Testis (tissue), 2 donors: ENCODE measurements at regions not wholly inside any gene's neighbourhood (a gene's known extent, or its start where the extent isn't known, plus 50 kb on each side); places are given as distances from the start of the nearest gene placed in this dataset.

Source experiments
- DNase-seq: peaks from one replicate; pipeline ENCODE4 v3.0.0-alpha.2; 2019
- H3K27ac ChIP-seq, 2 donors: fragments of 200-600 bp; sonication (generic); one replicate each; pipeline ENCODE4 v1.5.1; 2019
- H3K27me3 ChIP-seq: fragments of 200-600 bp; sonication (generic); one replicate; pipeline ENCODE4 v1.5.1; 2019
- H3K36me3 ChIP-seq: fragments of 200-600 bp; sonication (generic); one replicate; pipeline ENCODE4 v1.5.1; 2017; ENCODE audit warnings: low read depth; ENCODE audit errors: missing control alignments
- H3K4me1 ChIP-seq: fragments of 200-600 bp; sonication (generic); one replicate; pipeline ENCODE4 v1.5.1; 2019
- H3K4me3 ChIP-seq, 2 donors: fragments of 200-600 bp; sonication (generic); one replicate each; pipeline ENCODE4 v1.5.1; 2017 to 2019
- H3K9me3 ChIP-seq: fragments of 200-600 bp; sonication (generic); one replicate; pipeline ENCODE4 v1.5.1; 2017
- POLR2A ChIP-seq: fragments of 450-650 bp; IDR thresholded peaks from one replicate; pipeline ENCODE4 v1.6.1; 2017; ENCODE audit warnings: antibody characterized with exemption, mild to moderate bottlenecking, moderate library complexity
- WGBS, 2 donors: methylation state at CpG; one replicate each; pipeline ENCODE4 v1.1.5; 2018; 5-methylcytosine and 5-hydroxymethylcytosine counted together
- intact Hi-C: fragments of 100-400 bp; cut with DNase I; formaldehyde crosslinking; loops from one replicate; pipeline ENCODE4 v1.15.1; 2023; ENCODE audit warnings: low total_unique reads
- TF ChIP-seq, protein P1 (sequence below), 3 experiments: fragments of 450-650 bp in 2 of 3; fragments of 200-600 bp in 1 of 3; sonication (generic) in 1 of 3; IDR thresholded peaks; one replicate each; pipeline ENCODE4 v1.5.1; 2016 to 2019; ENCODE audit warnings: antibody characterized with exemption in 3 of 3, mild to moderate bottlenecking in 2 of 3, moderate library complexity in 1 of 3

DNA sequence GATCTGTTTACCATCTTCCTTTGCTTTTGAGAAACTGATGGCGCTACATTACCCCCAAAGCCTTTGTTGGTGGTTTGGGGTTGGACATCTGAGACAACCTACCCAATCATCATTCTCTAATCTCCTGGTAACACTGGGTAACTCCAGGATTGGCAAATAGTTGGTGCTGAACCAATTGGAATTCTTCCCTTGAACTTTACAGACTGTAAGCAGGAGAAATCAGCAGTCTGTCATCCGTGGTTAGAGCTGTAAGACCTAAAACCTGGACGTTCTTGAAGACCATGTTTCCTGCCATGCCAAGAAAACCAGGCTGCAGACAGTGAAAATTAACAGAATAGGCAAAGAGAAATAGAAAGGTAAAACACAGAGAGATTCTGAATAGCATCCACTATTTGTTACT lies 398.8 kb upstream of the SALL1 start:
- intact Hi-C loops = no loop called here
- Histone ChIP-seq H3K4me1 (no peaks in the 10 kb centered on the region), H3K4me3 (no peak overlapping the region), H3K27ac (no peak overlapping the region), H3K27me3 (no peaks in the 10 kb centered on the region), H3K36me3 (no peaks in the 10 kb centered on the region), H3K9me3 (no peaks in the 10 kb centered on the region)
- no peak for TF ChIP-seq POLR2A
- TF ChIP-seq, protein P1, sequence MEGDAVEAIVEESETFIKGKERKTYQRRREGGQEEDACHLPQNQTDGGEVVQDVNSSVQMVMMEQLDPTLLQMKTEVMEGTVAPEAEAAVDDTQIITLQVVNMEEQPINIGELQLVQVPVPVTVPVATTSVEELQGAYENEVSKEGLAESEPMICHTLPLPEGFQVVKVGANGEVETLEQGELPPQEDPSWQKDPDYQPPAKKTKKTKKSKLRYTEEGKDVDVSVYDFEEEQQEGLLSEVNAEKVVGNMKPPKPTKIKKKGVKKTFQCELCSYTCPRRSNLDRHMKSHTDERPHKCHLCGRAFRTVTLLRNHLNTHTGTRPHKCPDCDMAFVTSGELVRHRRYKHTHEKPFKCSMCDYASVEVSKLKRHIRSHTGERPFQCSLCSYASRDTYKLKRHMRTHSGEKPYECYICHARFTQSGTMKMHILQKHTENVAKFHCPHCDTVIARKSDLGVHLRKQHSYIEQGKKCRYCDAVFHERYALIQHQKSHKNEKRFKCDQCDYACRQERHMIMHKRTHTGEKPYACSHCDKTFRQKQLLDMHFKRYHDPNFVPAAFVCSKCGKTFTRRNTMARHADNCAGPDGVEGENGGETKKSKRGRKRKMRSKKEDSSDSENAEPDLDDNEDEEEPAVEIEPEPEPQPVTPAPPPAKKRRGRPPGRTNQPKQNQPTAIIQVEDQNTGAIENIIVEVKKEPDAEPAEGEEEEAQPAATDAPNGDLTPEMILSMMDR (IDR thresholded peaks at IDR 0.05) = no peak
- DNase-seq = no peak
- 76 to 82% methylated on average over 3 of the region's 3 CpGs for WGBS, 2 donors

DNA sequence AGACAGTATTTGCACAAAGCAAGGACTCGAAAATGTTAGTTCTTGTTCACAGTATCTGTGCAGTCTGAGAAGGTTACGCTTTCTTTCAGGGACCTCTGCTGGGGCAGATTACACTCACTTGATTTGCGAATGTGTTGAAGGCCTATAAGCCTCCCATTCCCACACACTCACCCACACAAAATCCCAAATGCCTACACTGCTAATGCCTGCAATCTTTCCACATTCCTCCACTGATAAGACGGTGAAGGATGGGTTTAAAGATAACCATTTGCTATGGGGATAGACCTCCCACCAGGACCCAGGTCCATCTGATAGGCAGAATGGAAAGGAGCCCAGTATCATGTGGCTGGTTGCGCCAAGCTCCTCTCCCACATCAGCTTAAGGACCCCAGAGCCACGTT lies 394.9 kb upstream of the SALL1 start:
- TF ChIP-seq, protein P1 (IDR thresholded peaks at IDR 0.05) = no peak
- TF ChIP-seq POLR2A = no peak
- Histone ChIP-seq H3K4me1 (no peaks in the 10 kb centered on the region), H3K4me3 (no peak overlapping the region), H3K36me3 (no peaks in the 10 kb centered on the region), H3K9me3 (no peaks in the 10 kb centered on the region), H3K27me3 (no peaks in the 10 kb centered on the region), H3K27ac (no peak overlapping the region)
- 65% methylated on average over 5 to 6 of the region's 6 CpGs for WGBS, 2 donors
- intact Hi-C loops = no loop called here
- DNase-seq = no peak

DNA sequence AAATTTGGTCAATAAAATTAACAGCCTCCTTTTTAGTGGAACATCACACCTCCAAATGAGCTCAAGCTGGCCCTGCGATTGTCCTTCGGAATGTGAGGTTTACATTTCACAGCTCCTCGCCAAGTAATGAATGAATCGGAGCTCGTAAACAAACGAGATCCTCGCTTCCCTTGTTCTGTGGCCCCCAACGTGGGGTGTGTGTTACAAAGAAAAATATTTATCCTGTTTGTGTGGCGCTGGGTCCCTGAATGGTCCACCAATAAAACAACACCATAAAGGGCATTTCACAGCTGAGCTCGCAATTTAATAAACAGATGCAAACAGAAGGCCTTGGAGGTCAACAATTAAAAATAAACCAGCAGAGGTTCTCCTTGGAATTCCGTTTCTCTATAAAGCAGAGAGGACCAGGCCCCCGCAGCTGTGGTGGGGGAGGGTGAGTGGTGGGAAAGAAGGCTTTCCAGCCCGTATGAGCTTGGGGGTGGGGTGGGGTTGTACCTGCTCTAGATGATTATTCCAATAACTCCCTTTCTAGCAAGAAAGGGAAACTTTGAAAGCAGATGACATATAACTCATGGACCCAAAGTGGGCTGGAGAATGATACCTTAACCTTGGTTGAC lies 393.9 kb upstream of the SALL1 start:
- intact Hi-C loops = no loop called here
- WGBS, 2 donors = 15 to 18% methylated on average over 13 of the region's 13 CpGs
- no peak for DNase-seq
- no peak overlapping the region for H3K27ac ChIP-seq
- no peak overlapping the region for H3K4me3 ChIP-seq
- H3K4me1 ChIP-seq = no peaks in the 10 kb centered on the region
- H3K9me3 ChIP-seq = no peaks in the 10 kb centered on the region
- H3K27me3 ChIP-seq = no peaks in the 10 kb centered on the region
- TF ChIP-seq POLR2A = no peak
- TF ChIP-seq, protein P1 (IDR thresholded peaks at IDR 0.05) = no peak
- H3K36me3 ChIP-seq = no peaks in the 10 kb centered on the region

DNA sequence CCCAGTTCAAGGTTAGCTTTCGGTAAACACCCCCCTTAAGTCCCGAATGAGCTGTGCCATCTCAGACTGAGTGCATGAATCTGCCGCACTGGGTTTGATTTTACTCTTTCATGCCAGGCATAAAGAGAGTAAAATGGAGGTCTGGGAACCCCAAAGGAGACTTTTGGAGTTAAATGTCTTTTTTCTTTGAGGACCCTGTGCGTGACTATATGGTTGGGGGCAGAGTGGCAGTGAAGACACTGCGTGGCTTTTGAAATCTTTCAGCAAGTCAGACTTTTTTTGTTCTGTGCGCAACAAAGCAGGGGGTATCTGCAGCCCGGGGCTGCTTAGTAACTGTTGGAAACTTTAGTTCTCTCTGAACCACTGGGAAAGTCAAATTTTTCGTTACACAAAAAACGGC lies 392.9 kb upstream of the SALL1 start:
- no peak for DNase-seq
- Histone ChIP-seq H3K27ac (no peak overlapping the region), H3K9me3 (no peaks in the 10 kb centered on the region), H3K4me1 (no peaks in the 10 kb centered on the region), H3K27me3 (no peaks in the 10 kb centered on the region), H3K36me3 (no peaks in the 10 kb centered on the region), H3K4me3 (no peak overlapping the region)
- TF ChIP-seq, protein P1 (IDR thresholded peaks at IDR 0.05) = no peak
- TF ChIP-seq POLR2A = no peak
- WGBS, 2 donors = 55 to 57% methylated on average over 9 of the region's 9 CpGs
- intact Hi-C loops = no loop called here
